Heart left ventricle (tissue), 16 donors: ENCODE measurements at regions not wholly inside any gene's neighbourhood (a gene's known extent, or its start where the extent isn't known, plus 50 kb on each side); places are given as distances from the start of the nearest gene placed in this dataset.

Experiments
- ATAC-seq, 4 donors: fragments of 200-7000 bp; cut with Tn5 transposase; one replicate each; pipeline ENCODE4 v1.9.1; 2020 to 2022; ENCODE audit warnings: moderate library complexity in 4 of 4, mild to moderate bottlenecking in 3 of 4, moderate number of reproducible peaks in 1 of 4
- DNase-seq, 5 donors: peaks; one replicate each; pipeline ENCODE4 v3.0.0-alpha.2; 2020
- H3K27ac ChIP-seq, 12 donors: fragments of 200-600 bp; sonication (generic) in 4 of 12; one replicate each; pipeline versions ENCODE4 v1.5.0 to v1.8.0; 2016 to 2022; ENCODE audit warnings: mild to moderate bottlenecking in 2 of 12
- H3K27me3 ChIP-seq, 9 donors: fragments of 200-600 bp; sonication (generic) in 2 of 9; one replicate each; pipeline versions ENCODE4 v1.5.1 to v1.8.0; 2016 to 2022; ENCODE audit warnings: mild to moderate bottlenecking in 3 of 9
- H3K36me3 ChIP-seq, 9 donors: fragments of 200-600 bp; sonication (generic) in 2 of 9; one replicate each; pipeline versions ENCODE4 v1.5.0 to v1.8.0; 2018 to 2022; ENCODE audit warnings: mild to moderate bottlenecking in 2 of 9
- H3K4me1 ChIP-seq, 12 donors: fragments of 200-600 bp; sonication (generic) in 4 of 12; one replicate each; pipeline versions ENCODE4 v1.5.0 to v1.8.0; 2016 to 2022; ENCODE audit warnings: mild to moderate bottlenecking in 3 of 12
- H3K4me3 ChIP-seq, 12 donors: fragments of 200-600 bp; sonication (generic) in 4 of 12; one replicate each; pipeline versions ENCODE4 v1.5.0 to v1.8.0; 2017 to 2022; ENCODE audit warnings: mild to moderate bottlenecking in 9 of 12, moderate library complexity in 4 of 12
- H3K9me3 ChIP-seq, 12 donors: fragments of 200-600 bp; sonication (generic) in 4 of 12; one replicate each; pipeline versions ENCODE4 v1.5.0 to v1.8.0; 2016 to 2022; ENCODE audit warnings: mild to moderate bottlenecking in 1 of 12
- CTCF ChIP-seq, 12 donors: fragments of 200-600 bp; sonication (generic) in 4 of 12; IDR thresholded peaks; one replicate each; pipeline versions ENCODE4 v1.5.0 to v1.8.0; 2018 to 2022; ENCODE audit warnings: antibody characterized with exemption in 12 of 12, mild to moderate bottlenecking in 5 of 12
- POLR2A ChIP-seq, 2 donors: fragments of 450-650 bp; IDR thresholded peaks; one replicate each; pipeline ENCODE4 v1.6.1; 2017; ENCODE audit warnings: antibody characterized with exemption in 2 of 2, mild to moderate bottlenecking in 2 of 2, moderate library complexity in 2 of 2
- WGBS, 4 donors: extraction: QIAGEN DNeasy Blood & Tissue Kit in 2 of 4; methylation state at CpG; one replicate each; pipeline versions ENCODE4 v1.1.5 to v1.1.7; 2013 to 2018; 5-methylcytosine and 5-hydroxymethylcytosine counted together
- intact Hi-C, 10 donors: fragments of 100-400 bp; cut with DNase I; formaldehyde crosslinking; loops; one replicate each; pipeline versions ENCODE4 v1.11.1 to v1.14.2; 2022
- donor health status: ischemic (EF 13 %, LVEDD 7.1; RV severe dilation, severe dysfunction).
- donor health status: healthy with polysubstance abuse.
- donor health status: DM: no; HTN: yes; CAD: no.
- donor health status: DM: no; HTN: no; CAD: no.
- donor health status: ischemic (EF 25% LVEDD 6.9; RV normal size, moderate dysfunction).
- donor health status: ischemic (EF 25% LVEDD 5.7; RV mildly dilated, moderate dysfunction).
- donor health status: healthy.
- donor health status: DM: yes; HTN: yes; CAD: no.
- donor health status: ischemic (EF 35%, LVEDD 5.7; RV mildly dilated, moderate dysfunction).
- donor health status: nonischemic (EF 11% LVEDD 7.7; RV severe dilation, severe dysfunction).
- donor health status: DM: yes; HTN: yes; CAD: no.
- donor health status: PGD.
- donor health status: ischemic (EF 29% LVEDD 5.4; RV normal size, mild dysfunction).
- donor health status: nonischemic (EF 23%, LVEDD 6.1; RV moderate dilation, normal function).

GRCh38 chr2:16316456-16317210 lies 349.0 kb downstream of the CYRIA start:
- DNase-seq (no peak), ATAC-seq (peak in 2 of 4 donors; percentile 18 to 42)
- 45 to 59% (median 54%) methylated on average over 16 of the region's 16 CpGs for WGBS, 4 donors
- TF ChIP-seq CTCF (IDR thresholded peaks at IDR 0.05) = no peak
- no peak for TF ChIP-seq POLR2A (IDR thresholded peaks at IDR 0.05)
- intact Hi-C loops = no loop called here
- no peaks in the 10 kb centered on the region for H3K9me3 ChIP-seq
- no peak overlapping the region for H3K4me3 ChIP-seq
- H3K4me1 ChIP-seq = peaks cover 0 to 5% (median 0%) of the 10 kb centered on the region in 12 donors
- no peak overlapping the region for H3K27ac ChIP-seq
- H3K27me3 ChIP-seq = peaks cover 0 to 5% (median 0%) of the 10 kb centered on the region in 9 donors
- no peaks in the 10 kb centered on the region for H3K36me3 ChIP-seq

- no peaks in the 10 kb centered on the region for H3K36me3 ChIP-seq
- H3K4me1 ChIP-seq = peaks cover 0 to 5% (median 0%) of the 10 kb centered on the region in 12 donors
- WGBS, 4 donors = 70 to 82% (median 79%) methylated on average over 9 of the region's 9 CpGs
- DNase-seq (no peak), ATAC-seq (no peak)
- H3K27ac ChIP-seq = no peak overlapping the region
- TF ChIP-seq POLR2A (IDR thresholded peaks at IDR 0.05) (no peak), CTCF (IDR thresholded peaks at IDR 0.05) (no peak)
- intact Hi-C loops = no loop called here
- H3K4me3 ChIP-seq = no peak overlapping the region
- H3K27me3 ChIP-seq = peaks cover 0 to 5% (median 0%) of the 10 kb centered on the region in 9 donors
- no peaks in the 10 kb centered on the region for H3K9me3 ChIP-seq
These were observed 349.7 kb downstream of the CYRIA start for GRCh38 chr2:16315908-16316307.

GRCh38 chr2:16315458-16315835 lies 350.2 kb downstream of the CYRIA start:
- 73 to 80% (median 74%) methylated on average over 5 of the region's 5 CpGs for WGBS, 4 donors
- peaks cover 0 to 5% (median 0%) of the 10 kb centered on the region in 9 donors for H3K27me3 ChIP-seq
- intact Hi-C loops = no loop called here
- H3K4me1 ChIP-seq = peaks cover 0 to 5% (median 0%) of the 10 kb centered on the region in 12 donors
- TF ChIP-seq POLR2A (IDR thresholded peaks at IDR 0.05) = no peak
- H3K9me3 ChIP-seq = no peaks in the 10 kb centered on the region
- H3K27ac ChIP-seq = no peak overlapping the region
- H3K36me3 ChIP-seq = no peaks in the 10 kb centered on the region
- ATAC-seq (no peak), DNase-seq (no peak)
- no peak overlapping the region for H3K4me3 ChIP-seq

GRCh38 chr2:16314691-16315457 lies 350.8 kb downstream of the CYRIA start:
- DNase-seq (no peak), ATAC-seq (no peak)
- Histone ChIP-seq H3K9me3 (no peaks in the 10 kb centered on the region), H3K4me3 (no peak overlapping the region), H3K27ac (no peak overlapping the region), H3K36me3 (no peaks in the 10 kb centered on the region), H3K4me1 (peaks cover 0 to 5% (median 0%) of the 10 kb centered on the region in 12 donors), H3K27me3 (peaks cover 0 to 5% (median 0%) of the 10 kb centered on the region in 9 donors)
- 86 to 90% (median 87%) methylated on average over 8 of the region's 8 CpGs for WGBS, 4 donors
- intact Hi-C loops = no loop called here
- TF ChIP-seq CTCF (IDR thresholded peaks at IDR 0.05) = no peak
- no peak for TF ChIP-seq POLR2A (IDR thresholded peaks at IDR 0.05)
